ENCODE measurements at regions not wholly inside any gene's neighbourhood (a gene's known extent, or its start where the extent isn't known, plus 50 kb on each side); places are given as distances from the start of the nearest gene placed in this dataset.

DNA sequence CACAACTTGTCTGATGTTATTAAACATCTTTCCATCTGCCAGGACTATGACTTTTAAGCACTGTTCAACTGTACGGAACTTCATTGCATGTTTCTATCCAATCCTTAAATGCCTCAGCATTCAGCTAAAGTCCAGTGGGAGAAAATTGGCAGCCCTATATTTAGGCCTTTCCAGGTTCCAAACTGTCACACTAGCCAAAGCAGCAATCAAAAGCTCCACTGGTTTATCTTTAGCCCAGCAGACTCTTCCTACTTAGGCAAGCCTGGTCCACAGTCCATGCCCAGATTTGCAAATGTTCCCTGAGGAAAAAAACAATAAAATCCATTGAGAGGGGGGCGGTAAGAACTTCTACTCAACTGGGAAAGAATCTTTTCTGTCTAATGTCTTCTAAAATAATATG lies 349.1 kb upstream of the GJE1 start:
- TF ChIP-seq EZH2 (IDR thresholded peaks at IDR 0.05) (no peak), EZH2phosphoT487 (IDR thresholded peaks at IDR 0.05) (no peak)
- TF ChIP-seq, protein P1, sequence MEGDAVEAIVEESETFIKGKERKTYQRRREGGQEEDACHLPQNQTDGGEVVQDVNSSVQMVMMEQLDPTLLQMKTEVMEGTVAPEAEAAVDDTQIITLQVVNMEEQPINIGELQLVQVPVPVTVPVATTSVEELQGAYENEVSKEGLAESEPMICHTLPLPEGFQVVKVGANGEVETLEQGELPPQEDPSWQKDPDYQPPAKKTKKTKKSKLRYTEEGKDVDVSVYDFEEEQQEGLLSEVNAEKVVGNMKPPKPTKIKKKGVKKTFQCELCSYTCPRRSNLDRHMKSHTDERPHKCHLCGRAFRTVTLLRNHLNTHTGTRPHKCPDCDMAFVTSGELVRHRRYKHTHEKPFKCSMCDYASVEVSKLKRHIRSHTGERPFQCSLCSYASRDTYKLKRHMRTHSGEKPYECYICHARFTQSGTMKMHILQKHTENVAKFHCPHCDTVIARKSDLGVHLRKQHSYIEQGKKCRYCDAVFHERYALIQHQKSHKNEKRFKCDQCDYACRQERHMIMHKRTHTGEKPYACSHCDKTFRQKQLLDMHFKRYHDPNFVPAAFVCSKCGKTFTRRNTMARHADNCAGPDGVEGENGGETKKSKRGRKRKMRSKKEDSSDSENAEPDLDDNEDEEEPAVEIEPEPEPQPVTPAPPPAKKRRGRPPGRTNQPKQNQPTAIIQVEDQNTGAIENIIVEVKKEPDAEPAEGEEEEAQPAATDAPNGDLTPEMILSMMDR (IDR thresholded peaks at IDR 0.05), result no peak
